Left renal pelvis (tissue), 4 donors: ENCODE measurements at regions not wholly inside any gene's neighbourhood (a gene's known extent, or its start where the extent isn't known, plus 50 kb on each side); places are given as distances from the start of the nearest gene placed in this dataset.

Experiments used
- DNase-seq, 4 donors: peaks; one replicate each; pipeline ENCODE4 v3.0.0-alpha.2; 2013; ENCODE audit warnings: low read depth in 4 of 4, low spot score in 3 of 4

GRCh38 chr11:127919206-127920000 lies 668.0 kb downstream of the ETS1 start:
- no peak for DNase-seq

GRCh38 chr11:127902382-127902781 lies 685.0 kb downstream of the ETS1 start:
- no peak for DNase-seq

- DNase-seq: no peak
These were observed 688.7 kb downstream of the ETS1 start for GRCh38 chr11:127898422-127899365.

- DNase-seq: no peak
These were observed 691.6 kb downstream of the ETS1 start for GRCh38 chr11:127895776-127896175.

- DNase-seq: no peak
These were observed 693.0 kb downstream of the ETS1 start for GRCh38 chr11:127894316-127894715.

GRCh38 chr11:127890030-127890615 lies 697.2 kb downstream of the ETS1 start:
- DNase-seq: no peak

GRCh38 chr11:127888386-127888785 lies 699.0 kb downstream of the ETS1 start:
- DNase-seq: peak in 2 of 4 donors; percentile 10 to 22

- DNase-seq: peak in 1 of 4 donors; percentile 8
These were observed 712.2 kb downstream of the ETS1 start for GRCh38 chr11:127875131-127875530.

- DNase-seq: no peak
These were observed 713.9 kb downstream of the ETS1 start for GRCh38 chr11:127873478-127873877.

GRCh38 chr11:127866109-127866508 lies 721.2 kb downstream of the ETS1 start:
- DNase-seq: no peak

GRCh38 chr11:127864861-127865260 lies 722.5 kb downstream of the ETS1 start:
- no peak for DNase-seq

GRCh38 chr11:127862406-127862805 lies 725.0 kb downstream of the ETS1 start:
- DNase-seq: no peak

- DNase-seq: no peak
These were observed 727.4 kb downstream of the ETS1 start for GRCh38 chr11:127859941-127860354.

- no peak for DNase-seq
These were observed 742.5 kb downstream of the ETS1 start for GRCh38 chr11:127844876-127845275.

GRCh38 chr11:127843483-127844396 lies 743.6 kb downstream of the ETS1 start:
- peak; percentile 23 to 52 (median 49) for DNase-seq

- no peak for DNase-seq
These were observed 762.2 kb downstream of the ETS1 start for GRCh38 chr11:127825183-127825582.

- DNase-seq: no peak
These were observed 768.7 kb downstream of the ETS1 start for GRCh38 chr11:127818625-127819024.

- DNase-seq: no peak
These were observed 770.4 kb downstream of the ETS1 start for GRCh38 chr11:127816962-127817361.

GRCh38 chr11:127815331-127815730 lies 772.0 kb downstream of the ETS1 start:
- DNase-seq: no peak

GRCh38 chr11:127806501-127806900 lies 780.9 kb downstream of the ETS1 start:
- no peak for DNase-seq
